HG02759 (cell line): ENCODE measurements at regions not wholly inside any gene's neighbourhood (a gene's known extent, or its start where the extent isn't known, plus 50 kb on each side); places are given as distances from the start of the nearest gene placed in this dataset.
"Not testable (repeated sequence)": the region's sequence is repeated elsewhere in the genome, so short reads cannot be mapped to it uniquely, and the experiment has no call there.

Experiments used
- ATAC-seq: cut with Tn5 transposase; IDR thresholded peaks from one replicate; pipeline ENCODE4 v1.9.1; 2021; ENCODE audit warnings: mild to moderate bottlenecking, moderate library complexity; ENCODE audit not compliant: unreplicated experiment

- not testable (repeated sequence) for ATAC-seq
Observed at GRCh38 chr15:20309966-20310365, 231.6 kb downstream of the GOLGA6L6 start.

DNA sequence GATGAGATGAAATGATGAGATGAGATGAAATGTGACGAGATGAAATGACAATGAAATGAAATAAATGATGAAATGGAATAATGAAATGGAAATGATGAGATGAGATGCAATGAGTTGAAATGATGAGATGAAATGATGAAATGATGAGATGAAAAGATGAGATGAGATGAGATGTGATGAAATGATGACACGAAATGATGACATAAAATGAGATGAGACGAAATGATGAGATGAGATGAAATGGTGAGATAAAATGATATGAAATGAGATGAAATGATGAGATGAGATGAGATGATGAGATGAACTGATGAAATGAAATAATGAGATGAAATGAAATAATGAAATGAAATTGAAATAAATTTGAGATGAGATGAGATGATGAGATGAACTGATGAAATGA, 232.2 kb downstream of the GOLGA6L6 start:
- ATAC-seq, result not testable (repeated sequence)

- not testable (repeated sequence) for ATAC-seq
Observed at GRCh38 chr15:20308027-20308690, 233.4 kb downstream of the GOLGA6L6 start.

DNA sequence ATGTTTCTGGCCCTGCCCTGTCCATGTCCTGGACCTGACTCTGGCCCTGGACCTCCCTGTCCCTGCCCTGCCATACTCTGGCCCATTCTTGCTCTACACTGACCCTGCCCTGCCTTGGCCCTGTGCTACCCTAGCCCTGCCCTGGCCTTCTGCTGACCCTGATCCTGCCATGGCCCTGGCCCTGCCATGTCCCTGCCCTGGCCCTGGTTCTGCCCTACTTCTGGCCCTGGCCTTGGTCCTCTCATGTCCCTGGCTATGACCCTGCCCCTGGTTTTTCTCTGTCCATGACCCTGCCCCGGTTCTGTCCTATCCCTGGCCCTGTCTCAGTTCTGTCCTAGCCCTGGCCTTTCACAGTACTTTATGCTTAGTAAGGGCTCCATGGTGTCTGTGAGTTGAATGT, 234.5 kb downstream of the GOLGA6L6 start:
- not testable (repeated sequence) for ATAC-seq

- not testable (repeated sequence) for ATAC-seq
Observed at GRCh38 chr15:20306497-20307106, 235.0 kb downstream of the GOLGA6L6 start.

DNA sequence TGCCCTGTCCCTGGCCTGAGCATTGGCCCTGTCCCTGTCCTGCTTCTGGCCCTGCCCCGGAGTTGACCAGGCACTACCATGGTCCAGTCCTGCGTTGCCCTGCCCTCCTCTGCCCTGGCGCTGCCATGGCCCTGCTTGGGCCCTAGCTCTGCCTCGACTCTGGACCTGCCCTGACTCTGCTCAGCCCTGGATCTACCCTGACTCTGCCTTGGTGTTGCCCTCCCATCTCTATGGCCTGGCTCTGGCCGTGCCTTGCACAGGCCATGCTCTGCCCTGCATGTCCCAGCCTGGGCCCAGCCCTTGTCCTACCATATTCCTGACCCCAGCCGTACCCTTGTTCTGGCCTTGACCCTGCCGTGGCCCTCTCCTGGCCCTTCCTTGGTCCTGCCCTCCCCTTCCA, 235.7 kb downstream of the GOLGA6L6 start:
- ATAC-seq, result not testable (repeated sequence)

- not testable (repeated sequence) for ATAC-seq
Observed at GRCh38 chr15:20305015-20305465, 236.6 kb downstream of the GOLGA6L6 start.

DNA sequence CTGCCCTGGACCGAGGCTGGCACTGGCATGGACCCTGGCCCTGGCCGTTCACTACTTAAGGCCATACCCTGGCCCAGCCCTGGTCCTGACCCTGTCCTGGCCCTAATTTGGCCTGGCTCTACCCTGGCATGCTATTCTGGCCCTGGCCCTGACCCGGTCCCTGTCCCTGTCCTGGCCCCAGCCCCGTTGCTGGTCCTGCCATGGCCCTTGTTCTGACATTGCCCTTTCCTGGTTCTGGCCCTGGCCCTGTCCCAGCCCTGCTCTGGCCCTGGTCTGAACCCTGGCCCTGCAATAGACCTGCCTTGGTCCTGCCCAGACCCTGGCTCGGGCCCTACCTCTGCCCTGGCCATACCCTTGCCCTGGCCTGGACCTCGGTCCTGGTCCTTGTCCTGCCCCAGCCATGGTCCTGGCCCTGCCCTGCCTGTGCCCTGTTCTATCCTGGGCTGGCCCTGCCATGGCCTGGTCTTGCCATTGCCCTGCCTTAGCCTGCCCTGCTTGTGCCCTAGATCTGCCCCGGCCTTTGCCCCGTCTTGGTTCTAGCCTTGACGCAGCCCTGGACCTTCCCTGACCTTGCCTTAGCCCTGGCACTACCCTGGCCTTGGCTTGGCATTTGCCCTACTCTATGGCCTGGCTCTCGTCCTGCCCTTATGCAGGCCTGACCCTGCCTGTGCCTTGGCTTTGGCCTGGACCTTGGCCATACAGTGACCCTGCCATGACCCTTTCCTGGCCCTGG, 237.2 kb downstream of the GOLGA6L6 start:
- ATAC-seq, result not testable (repeated sequence)

- not testable (repeated sequence) for ATAC-seq
Observed at GRCh38 chr15:20303248-20304171, 238.1 kb downstream of the GOLGA6L6 start.

DNA sequence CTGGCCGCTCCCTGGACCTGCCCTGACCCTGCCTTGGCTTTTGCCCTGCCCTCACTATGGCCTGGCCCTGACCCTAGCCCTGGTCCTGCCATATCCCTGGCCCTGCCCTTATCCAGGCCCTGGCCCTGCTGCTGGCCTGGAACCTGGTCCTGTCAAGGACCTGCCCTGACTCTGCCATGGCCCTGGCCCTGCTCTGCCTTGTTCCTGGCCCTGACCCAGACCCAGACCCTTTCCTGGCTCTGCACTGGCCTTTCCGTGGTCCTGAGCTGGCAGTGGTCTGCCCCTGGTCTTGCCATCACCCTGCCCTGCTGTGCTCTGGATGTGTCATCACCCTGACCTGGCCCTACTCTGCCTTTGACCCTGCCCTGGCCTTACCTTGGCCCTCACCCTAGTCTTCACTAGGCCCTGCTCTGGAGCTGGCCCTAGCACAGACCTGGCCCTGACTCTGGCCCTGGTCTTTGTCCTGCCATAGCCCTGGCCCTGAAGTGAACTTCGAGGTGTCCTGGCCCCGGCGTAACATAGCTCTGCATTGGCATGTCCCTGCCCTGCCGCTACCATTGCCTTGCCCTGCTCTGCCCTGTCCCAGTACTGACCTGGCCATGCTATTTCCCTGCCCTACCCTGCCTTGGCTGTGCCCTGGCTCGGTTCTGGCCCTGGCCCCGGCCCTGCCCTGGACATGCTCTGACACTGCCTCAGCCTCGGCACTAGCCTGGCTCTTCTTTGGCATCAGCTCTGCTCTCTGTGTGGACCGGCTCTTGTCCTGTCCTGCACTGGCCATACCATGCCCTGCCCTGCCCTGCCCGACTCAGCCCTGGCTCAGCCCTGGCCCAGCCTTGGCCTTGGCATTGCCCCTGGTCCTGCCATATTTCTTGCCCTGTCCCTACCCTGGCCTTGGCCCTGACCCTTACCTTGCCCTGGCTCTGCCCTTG, 239.2 kb downstream of the GOLGA6L6 start:
- not testable (repeated sequence) for ATAC-seq

- not testable (repeated sequence) for ATAC-seq
Observed at GRCh38 chr15:20301471-20302081, 240.0 kb downstream of the GOLGA6L6 start.

DNA sequence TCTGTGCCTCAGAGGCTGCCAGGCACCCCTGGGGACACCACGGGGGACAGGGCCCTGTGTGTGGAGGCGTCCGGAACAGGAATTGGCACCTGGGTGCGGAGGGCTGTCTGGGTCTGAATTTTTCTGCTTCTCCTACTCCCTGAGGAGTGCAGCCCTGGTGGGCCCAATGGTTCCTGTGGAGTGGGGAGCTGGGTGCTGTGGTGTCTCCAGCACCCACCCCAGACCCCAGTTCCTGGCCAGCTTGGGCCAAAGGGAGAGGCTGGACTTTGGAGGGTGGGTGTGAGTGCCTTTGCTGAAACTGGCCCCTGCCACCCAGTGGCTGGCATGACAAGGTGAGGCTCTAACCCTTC, 240.6 kb downstream of the GOLGA6L6 start:
- not testable (repeated sequence) for ATAC-seq

DNA sequence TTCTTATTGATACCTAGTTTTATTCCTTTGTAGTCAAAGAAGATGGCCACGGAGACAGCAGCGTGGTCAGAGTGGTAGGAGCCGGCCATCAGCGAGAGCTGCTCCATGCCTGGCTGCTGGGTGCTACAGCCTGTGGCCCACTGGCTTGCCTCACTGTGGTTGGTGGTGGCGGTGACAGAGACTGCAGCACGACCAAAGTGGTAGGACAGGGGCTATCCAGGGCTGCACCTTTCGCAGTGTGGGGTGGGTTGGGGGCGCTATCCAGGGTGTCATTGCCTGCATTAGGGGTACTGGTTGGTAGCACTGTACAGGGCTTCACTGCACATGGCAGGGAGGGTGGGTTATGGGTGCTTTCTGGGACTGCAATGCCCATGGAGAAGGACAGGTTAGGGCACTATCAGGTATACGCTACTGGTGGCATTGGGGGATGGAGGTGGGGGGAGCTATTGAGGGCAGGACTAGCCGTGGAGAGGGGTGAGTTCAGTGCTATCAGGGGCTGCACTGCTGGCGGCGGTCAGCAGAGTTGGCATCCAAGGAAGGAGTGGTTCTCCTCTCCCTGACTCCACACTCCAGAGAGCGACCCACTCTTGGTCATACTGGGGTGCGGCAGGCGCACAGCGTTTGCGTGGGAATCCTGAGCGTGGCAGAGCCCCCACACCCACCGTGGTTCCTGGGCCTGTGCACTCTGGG, 241.1 kb downstream of the GOLGA6L6 start:
- not testable (repeated sequence) for ATAC-seq

GRCh38 chr15:20297603-20298123, 243.9 kb downstream of the GOLGA6L6 start:
- not testable (repeated sequence) for ATAC-seq

DNA sequence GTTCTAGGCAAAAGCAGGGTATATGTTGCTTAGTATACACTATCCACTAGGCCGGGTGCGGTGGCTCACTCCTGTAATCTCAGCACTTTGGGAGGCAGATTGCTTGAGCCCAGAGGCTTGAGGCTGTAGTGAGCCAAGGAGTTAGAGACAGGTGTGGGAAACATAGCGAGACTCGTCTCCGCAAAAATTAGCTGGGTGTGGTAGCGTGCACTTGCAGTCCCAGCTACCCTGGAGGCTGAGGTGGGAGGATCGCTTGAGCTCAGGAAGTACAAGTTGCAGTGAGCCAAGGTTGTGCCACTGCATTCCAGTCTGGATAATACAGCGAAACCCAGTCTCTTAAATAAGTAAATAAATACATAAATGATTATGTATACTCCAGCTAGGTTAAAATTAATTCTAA, 245.3 kb downstream of the GOLGA6L6 start:
- ATAC-seq, result not testable (repeated sequence)

DNA sequence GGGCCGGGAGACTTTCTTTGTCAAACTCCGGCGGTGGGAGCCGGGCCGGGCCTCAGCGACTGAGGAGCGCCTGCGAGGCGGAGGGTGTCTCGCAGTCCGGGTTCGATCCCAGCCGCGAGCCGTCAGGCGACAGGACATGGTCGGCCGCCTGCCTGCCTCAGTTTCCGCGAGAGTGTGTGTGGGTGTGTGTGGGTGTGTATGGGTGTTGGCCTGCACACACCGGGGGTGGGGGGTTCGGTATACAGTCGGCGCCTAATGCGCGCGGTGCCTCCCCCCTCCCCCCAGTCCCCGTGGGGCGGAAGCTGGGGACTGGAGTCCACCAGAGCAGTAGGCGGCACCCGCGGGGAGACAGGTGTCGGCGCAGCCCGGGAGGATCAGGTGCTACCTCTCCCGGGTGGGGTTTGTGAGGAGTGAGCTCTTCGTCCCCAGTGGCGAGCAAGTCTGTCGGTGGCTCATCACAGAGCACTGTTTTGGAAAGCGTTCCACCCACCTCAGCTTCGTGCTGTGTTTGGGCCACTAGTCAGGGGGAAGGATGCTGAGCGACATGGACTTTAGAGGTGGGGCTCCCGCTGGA, 246.3 kb downstream of the GOLGA6L6 start:
- ATAC-seq, result no peak

- ATAC-seq, result no peak
Observed at GRCh38 chr15:20294651-20295237, 246.9 kb downstream of the GOLGA6L6 start.
